ENCODE measurements at regions not wholly inside any gene's neighbourhood (a gene's known extent, or its start where the extent isn't known, plus 50 kb on each side); places are given as distances from the start of the nearest gene placed in this dataset.

GRCh38 chr2:240286596-240286995 is 146.1 kb upstream of the OTOS start:
- ATAC-seq (no peak), DNase-seq (no peak)
- intact Hi-C loops (cut with DNase I), result no loop called here
- Histone ChIP-seq H3K9me3 (no peaks in the 10 kb centered on the region), H3K27ac (no peak overlapping the region), H3K4me3 (no peak overlapping the region), H3K4me1 (no peaks in the 10 kb centered on the region), H3K36me3 (no peaks in the 10 kb centered on the region), H3K27me3 (ENCODE audit: low read depth) (no peaks in the 10 kb centered on the region)
- TF ChIP-seq CTCF (IDR thresholded peaks at IDR 0.05), result no peak

GRCh38 chr2:240287011-240287410 is 146.6 kb upstream of the OTOS start:
- ATAC-seq, result no peak
- intact Hi-C loops (cut with DNase I), result no loop called here
- Histone ChIP-seq H3K27ac (no peak overlapping the region), H3K27me3 (ENCODE audit: low read depth) (no peaks in the 10 kb centered on the region), H3K4me3 (no peak overlapping the region), H3K36me3 (no peaks in the 10 kb centered on the region), H3K9me3 (no peaks in the 10 kb centered on the region), H3K4me1 (no peaks in the 10 kb centered on the region)
- no peak for TF ChIP-seq CTCF (IDR thresholded peaks at IDR 0.05)
- DNase-seq, result no peak

- Histone ChIP-seq H3K4me3 (no peak overlapping the region), H3K36me3 (no peaks in the 10 kb centered on the region), H3K27me3 (ENCODE audit: low read depth) (no peaks in the 10 kb centered on the region), H3K9me3 (no peaks in the 10 kb centered on the region), H3K27ac (no peak overlapping the region), H3K4me1 (no peaks in the 10 kb centered on the region)
- DNase-seq (no peak), ATAC-seq (no peak)
- intact Hi-C loops (cut with DNase I), result no loop called here
- no peak for TF ChIP-seq CTCF (IDR thresholded peaks at IDR 0.05)
Measured at GRCh38 chr2:240287496-240288086, 147.1 kb upstream of the OTOS start.

GRCh38 chr2:240288087-240288521 is 147.4 kb upstream of the GPC1 start:
- no peaks in the 10 kb centered on the region for H3K36me3 ChIP-seq
- no peaks in the 10 kb centered on the region for H3K9me3 ChIP-seq
- H3K4me1 ChIP-seq, result no peaks in the 10 kb centered on the region
- no peak for TF ChIP-seq CTCF (IDR thresholded peaks at IDR 0.05)
- ATAC-seq (no peak), DNase-seq (no peak)
- H3K27ac ChIP-seq, result no peak overlapping the region
- H3K27me3 ChIP-seq (ENCODE audit: low read depth), result no peaks in the 10 kb centered on the region
- intact Hi-C loops (cut with DNase I), result no loop called here
- no peak overlapping the region for H3K4me3 ChIP-seq

- ATAC-seq (no peak), DNase-seq (no peak)
- Histone ChIP-seq H3K27ac (no peak overlapping the region), H3K4me1 (no peaks in the 10 kb centered on the region), H3K27me3 (ENCODE audit: low read depth) (no peaks in the 10 kb centered on the region), H3K4me3 (no peak overlapping the region), H3K36me3 (no peaks in the 10 kb centered on the region), H3K9me3 (no peaks in the 10 kb centered on the region)
- no peak for TF ChIP-seq CTCF (IDR thresholded peaks at IDR 0.05)
- intact Hi-C loops (cut with DNase I), result no loop called here
Measured at GRCh38 chr2:240289701-240290431, 145.6 kb upstream of the GPC1 start.

Data from lower lobe of right lung (tissue), 2 donors.